Naive thymus-derived CD4-positive, alpha-beta T cell (primary cell): ENCODE measurements at regions not wholly inside any gene's neighbourhood (a gene's known extent, or its start where the extent isn't known, plus 50 kb on each side); places are given as distances from the start of the nearest gene placed in this dataset.

Experiments used
- ATAC-seq: fragments of 150-1000 bp; cut with Tn5 transposase; 2 replicates; pipeline ENCODE4 v1.10.0; 2021; ENCODE audit warnings: mild to moderate bottlenecking, moderate library complexity
- CTCF ChIA-PET: fragments of 350-600 bp; sonication (Branson Sonifier 250); formaldehyde crosslinking; loops from one replicate; lab custom pipeline; 2021; ENCODE audit warnings: antibody characterized with exemption; lab: Charles Lee
- POLR2A ChIA-PET: fragments of 350-600 bp; sonication (Branson Sonifier 250); formaldehyde crosslinking; loops from one replicate; lab custom pipeline; 2021; ENCODE audit warnings: antibody characterized with exemption, inconsistent platforms; lab: Charles Lee
- DNase-seq, 9 donors: peaks; one replicate each; pipeline versions ENCODE4 v3.0.0 to v3.0.0-alpha.2; 2020 to 2022; ENCODE audit warnings: mixed read lengths in 1 of 9
- H3K27ac ChIP-seq: one replicate; pipeline ENCODE4 v1.7.0; 2013; ENCODE audit warnings: mild to moderate bottlenecking, low read depth, low read length, moderate library complexity
- H3K27me3 ChIP-seq, 2 donors: one replicate each; pipeline ENCODE4 v1.7.0; 2013; ENCODE audit warnings: low read length in 2 of 2, mild to moderate bottlenecking in 2 of 2, moderate library complexity in 2 of 2; ENCODE audit not compliant: control insufficient read depth in 2 of 2, insufficient read depth in 2 of 2
- H3K36me3 ChIP-seq, 3 experiments: 1 replicate in 2 of 3; 2 replicates in 1 of 3; pipeline ENCODE4 v1.7.0; 2013; ENCODE audit warnings: low read length in 3 of 3, mild to moderate bottlenecking in 3 of 3, moderate library complexity in 1 of 3; ENCODE audit not compliant: insufficient read depth in 3 of 3, control insufficient read depth in 2 of 3
- H3K4me1 ChIP-seq, 2 donors: one replicate each; pipeline ENCODE4 v1.7.0; 2013; ENCODE audit warnings: low read length in 2 of 2, mild to moderate bottlenecking in 2 of 2, moderate library complexity in 1 of 2; ENCODE audit not compliant: control insufficient read depth in 2 of 2, insufficient read depth in 2 of 2
- H3K4me3 ChIP-seq: 2 replicates; pipeline ENCODE4 v1.7.0; 2013; ENCODE audit warnings: mild to moderate bottlenecking, low read length
- H3K9me3 ChIP-seq, 3 experiments: 1 replicate in 2 of 3; 2 replicates in 1 of 3; pipeline ENCODE4 v1.7.0; 2013; ENCODE audit warnings: low read length in 3 of 3; ENCODE audit not compliant: control insufficient read depth in 2 of 3
- H3K27ac Mint-ChIP-seq, 9 donors: one replicate each; pipeline ENCODE4 v1.8.0; 2020 to 2022; ENCODE audit warnings: mixed read lengths in 9 of 9, mild to moderate bottlenecking in 8 of 9, moderate library complexity in 5 of 9, inconsistent platforms in 2 of 9
- H3K27me3 Mint-ChIP-seq, 5 donors: one replicate each; pipeline ENCODE4 v1.8.0; 2021 to 2022; ENCODE audit warnings: mixed read lengths in 5 of 5, mild to moderate bottlenecking in 1 of 5
- H3K36me3 Mint-ChIP-seq, 5 donors: one replicate each; pipeline ENCODE4 v1.8.0; 2020 to 2022; ENCODE audit warnings: mixed read lengths in 5 of 5, mild to moderate bottlenecking in 3 of 5, inconsistent platforms in 1 of 5
- H3K4me1 Mint-ChIP-seq, 7 donors: one replicate each; pipeline ENCODE4 v1.8.0; 2020 to 2022; ENCODE audit warnings: mixed read lengths in 7 of 7, mild to moderate bottlenecking in 3 of 7, inconsistent platforms in 1 of 7
- H3K4me3 Mint-ChIP-seq, 10 donors: one replicate each; pipeline ENCODE4 v1.8.0; 2020 to 2022; ENCODE audit warnings: mild to moderate bottlenecking in 10 of 10, mixed read lengths in 10 of 10, moderate library complexity in 6 of 10, inconsistent platforms in 2 of 10
- H3K9me3 Mint-ChIP-seq, 11 donors: one replicate each; pipeline ENCODE4 v1.8.0; 2020 to 2022; ENCODE audit warnings: mixed read lengths in 11 of 11, mild to moderate bottlenecking in 4 of 11, inconsistent platforms in 1 of 11, moderate library complexity in 1 of 11
- intact Hi-C, 2 donors: fragments of 100-400 bp; cut with micrococcal nuclease; formaldehyde crosslinking; loops; one replicate each; pipeline ENCODE4 v1.15.1; 2023

DNA sequence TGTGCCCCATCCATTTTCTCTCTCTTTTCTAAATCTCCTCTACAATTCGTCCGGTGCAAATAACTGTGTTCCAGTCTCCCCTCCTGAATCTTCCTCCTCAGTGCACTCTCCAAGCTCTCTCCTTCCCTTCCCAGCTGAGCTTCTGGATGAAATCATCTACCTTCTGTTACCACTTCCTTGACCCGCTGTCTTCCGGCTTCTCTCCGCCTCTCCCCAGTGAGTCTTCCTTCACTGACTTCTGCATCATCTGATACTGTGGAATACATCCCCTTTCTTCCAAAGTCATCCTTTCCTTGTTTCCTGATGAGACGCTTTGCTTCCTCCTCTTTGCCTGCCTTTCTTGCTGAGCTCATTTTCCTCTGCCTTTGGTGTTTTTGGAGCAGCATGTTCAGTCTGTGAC, 96.9 kb downstream of the MAB21L3 start:
- ATAC-seq (no peak), DNase-seq (no peak)
- H3K27me3 Mint-ChIP-seq, result peaks cover 0 to 17% (median 0%) of the 10 kb centered on the region in 5 donors
- Histone ChIP-seq H3K4me1 (no peaks in the 10 kb centered on the region), H3K27ac (no peak overlapping the region), H3K9me3 (no peaks in the 10 kb centered on the region), H3K4me3 (no peak overlapping the region), H3K27me3 (no peaks in the 10 kb centered on the region), H3K36me3 (no peaks in the 10 kb centered on the region)
- POLR2A ChIA-PET, result no interaction called here
- intact Hi-C loops, result no loop called here
- CTCF ChIA-PET, result interaction anchor here (1.1 kb wide), 1 partner anchor 69 kb away, joined by 3 read pairs; no protein-coding TSS in a partner anchor
- H3K9me3 Mint-ChIP-seq, result peaks cover 0 to 8% (median 4%) of the 10 kb centered on the region in 11 donors
- H3K4me1 Mint-ChIP-seq, result peaks cover 0 to 4% (median 0%) of the 10 kb centered on the region in 7 donors
- H3K36me3 Mint-ChIP-seq, result peaks cover 0 to 5% (median 0%) of the 10 kb centered on the region in 5 donors
- no peak overlapping the region for H3K4me3 Mint-ChIP-seq
- H3K27ac Mint-ChIP-seq, result no peak overlapping the region

GRCh38 chr1:116211294-116211693, 100.1 kb downstream of the MAB21L3 start:
- Histone ChIP-seq H3K36me3 (no peaks in the 10 kb centered on the region), H3K4me3 (no peak overlapping the region), H3K4me1 (no peaks in the 10 kb centered on the region), H3K9me3 (no peaks in the 10 kb centered on the region), H3K27ac (no peak overlapping the region), H3K27me3 (no peaks in the 10 kb centered on the region)
- DNase-seq, result no peak
- Mint-ChIP-seq H3K4me3 (no peak overlapping the region), H3K9me3 (peaks cover 0 to 6% (median 0%) of the 10 kb centered on the region in 11 donors), H3K27ac (no peak overlapping the region), H3K27me3 (no peaks in the 10 kb centered on the region), H3K36me3 (peaks cover 0 to 5% (median 0%) of the 10 kb centered on the region in 5 donors), H3K4me1 (peaks cover 0 to 4% (median 0%) of the 10 kb centered on the region in 7 donors)
- intact Hi-C loops, result no loop called here
- POLR2A ChIA-PET, result no interaction called here
- CTCF ChIA-PET, result interaction anchor here (0.8 kb wide), 1 partner anchor 60 kb away, joined by 5 read pairs; no protein-coding TSS in a partner anchor
- no peak for ATAC-seq

- ChIA-PET CTCF (interaction anchor here (1.7 kb wide), 1 partner anchor 266 kb away, joined by 5 read pairs; no protein-coding TSS in a partner anchor), POLR2A (interaction anchor here (1.0 kb wide), 1 partner anchor 24 kb away, joined by 3 read pairs; no protein-coding TSS in a partner anchor)
- H3K4me3 ChIP-seq, result no peak overlapping the region
- DNase-seq (no peak), ATAC-seq (no peak)
- peak overlapping the region in 2 of 9 donors; percentile 29 to 30 for H3K27ac Mint-ChIP-seq
- intact Hi-C loops, result no loop called here
- no peaks in the 10 kb centered on the region for H3K36me3 ChIP-seq
- H3K9me3 Mint-ChIP-seq, result peaks cover 0 to 3% (median 0%) of the 10 kb centered on the region in 11 donors
- no peaks in the 10 kb centered on the region for H3K4me1 ChIP-seq
- no peaks in the 10 kb centered on the region for H3K36me3 Mint-ChIP-seq
- no peaks in the 10 kb centered on the region for H3K9me3 ChIP-seq
- no peak overlapping the region for H3K4me3 Mint-ChIP-seq
- no peak overlapping the region for H3K27ac ChIP-seq
- peaks cover 0 to 6% (median 0%) of the 10 kb centered on the region in 7 donors for H3K4me1 Mint-ChIP-seq
- no peaks in the 10 kb centered on the region for H3K27me3 ChIP-seq
- peaks cover 0 to 21% (median 0%) of the 10 kb centered on the region in 5 donors for H3K27me3 Mint-ChIP-seq
Observed at GRCh38 chr1:116218922-116219321, 107.7 kb downstream of the MAB21L3 start.

DNA sequence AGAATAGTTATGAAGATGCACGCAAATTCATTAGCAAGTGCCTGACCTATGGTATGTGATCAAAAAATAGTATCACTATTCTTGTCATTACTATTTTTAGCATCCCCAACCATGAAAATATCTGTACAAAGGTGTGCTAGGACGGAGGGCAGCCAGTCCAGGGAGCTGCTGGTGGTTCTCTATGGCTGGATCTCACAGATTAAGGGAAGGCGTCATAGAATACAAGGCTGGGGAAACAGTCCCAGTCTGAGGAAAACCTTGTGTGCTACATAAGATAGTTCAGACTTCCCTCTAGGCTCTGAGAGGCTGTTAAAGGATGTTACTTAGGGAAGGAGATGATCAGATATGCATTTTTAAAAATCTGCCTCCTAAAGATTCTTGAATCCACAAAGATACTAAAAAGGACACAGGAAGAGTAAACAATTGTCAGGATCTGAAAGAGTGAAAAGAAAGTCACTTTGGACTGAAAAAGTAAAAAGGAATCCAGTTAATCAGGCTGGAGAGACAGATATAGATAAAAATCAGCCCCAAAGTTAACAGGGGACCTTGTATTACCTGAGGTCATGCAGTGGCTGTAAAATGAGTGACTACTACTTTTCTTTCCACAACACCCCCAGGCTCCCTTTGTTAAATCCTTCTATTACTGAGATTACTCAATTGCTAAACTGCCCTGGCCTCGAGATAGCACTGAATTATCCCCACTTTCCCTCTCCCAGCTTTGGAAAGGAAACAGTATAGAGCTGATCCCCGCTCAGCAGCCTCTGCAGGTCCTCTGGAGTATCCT, 108.6 kb downstream of the MAB21L3 start:
- POLR2A ChIA-PET, result interaction anchor here (1.0 kb wide), 1 partner anchor 24 kb away, joined by 3 read pairs; no protein-coding TSS in a partner anchor

DNA sequence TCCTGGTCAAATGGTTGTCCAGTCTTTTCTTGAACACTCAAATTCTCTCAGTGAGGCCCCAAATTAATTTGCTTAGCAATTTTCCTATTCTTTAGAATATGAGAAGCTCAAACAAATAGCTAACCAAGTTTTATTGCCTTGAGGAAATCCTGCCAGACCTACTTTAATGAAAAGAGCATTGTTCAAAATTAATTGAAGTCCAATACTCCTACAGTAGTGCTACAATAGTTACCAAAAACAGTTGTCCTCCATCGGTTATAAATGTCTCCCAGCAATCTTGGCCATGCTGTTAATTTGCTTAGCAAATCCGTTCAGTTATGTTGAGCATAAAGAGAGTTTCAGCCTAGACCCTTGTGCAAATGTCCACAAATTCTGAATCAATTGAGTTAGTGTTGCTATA, 112.9 kb downstream of the MAB21L3 start:
- Histone ChIP-seq H3K27ac (no peak overlapping the region), H3K9me3 (no peaks in the 10 kb centered on the region), H3K36me3 (no peaks in the 10 kb centered on the region), H3K27me3 (no peaks in the 10 kb centered on the region), H3K4me3 (no peak overlapping the region), H3K4me1 (no peaks in the 10 kb centered on the region)
- H3K27me3 Mint-ChIP-seq, result peaks cover 0 to 28% (median 0%) of the 10 kb centered on the region in 5 donors
- no peaks in the 10 kb centered on the region for H3K36me3 Mint-ChIP-seq
- DNase-seq, result no peak
- no peak overlapping the region for H3K27ac Mint-ChIP-seq
- peaks cover 0 to 3% (median 0%) of the 10 kb centered on the region in 7 donors for H3K4me1 Mint-ChIP-seq
- ATAC-seq, result no peak
- CTCF ChIA-PET, result interaction anchor here (0.6 to 14.0 kb wide), 4 partner anchors 8 to 261 kb away, joined by 3 to 164 read pairs (median 4); no protein-coding TSS in a partner anchor
- POLR2A ChIA-PET, result interaction anchor here (0.7 kb wide), 2 partner anchors 12 to 38 kb away, joined by 5 read pairs; no protein-coding TSS in a partner anchor
- no peak overlapping the region for H3K4me3 Mint-ChIP-seq
- intact Hi-C loops, result no loop called here
- H3K9me3 Mint-ChIP-seq, result no peaks in the 10 kb centered on the region

More for the DNA sequence above, 108.6 kb downstream of the MAB21L3 start:
- no peak overlapping the region for H3K4me3 ChIP-seq
- CTCF ChIA-PET, result no interaction called here
- H3K27ac ChIP-seq, result no peak overlapping the region
- H3K36me3 ChIP-seq, result no peaks in the 10 kb centered on the region
- no peaks in the 10 kb centered on the region for H3K27me3 ChIP-seq
- H3K27ac Mint-ChIP-seq, result peak overlapping the region in 4 of 9 donors; percentile 6 to 47 (median 36)
- DNase-seq, result no peak
- H3K36me3 Mint-ChIP-seq, result no peaks in the 10 kb centered on the region
- intact Hi-C loops, result no loop called here
- H3K4me1 Mint-ChIP-seq, result peaks cover 0 to 6% (median 0%) of the 10 kb centered on the region in 7 donors
- peaks cover 0 to 23% (median 0%) of the 10 kb centered on the region in 5 donors for H3K27me3 Mint-ChIP-seq
- no peaks in the 10 kb centered on the region for H3K9me3 ChIP-seq
- H3K9me3 Mint-ChIP-seq, result peaks cover 0 to 3% (median 0%) of the 10 kb centered on the region in 11 donors
- H3K4me1 ChIP-seq, result no peaks in the 10 kb centered on the region
- no peak for ATAC-seq
- H3K4me3 Mint-ChIP-seq, result no peak overlapping the region

GRCh38 chr1:116224561-116224960, 113.4 kb downstream of the MAB21L3 start:
- H3K27me3 Mint-ChIP-seq, result peaks cover 0 to 27% (median 0%) of the 10 kb centered on the region in 5 donors

More at GRCh38 chr1:116224561-116224960, 113.4 kb downstream of the MAB21L3 start:
- Mint-ChIP-seq H3K36me3 (no peaks in the 10 kb centered on the region), H3K27ac (no peak overlapping the region), H3K4me3 (no peak overlapping the region), H3K9me3 (no peaks in the 10 kb centered on the region), H3K4me1 (peaks cover 0 to 3% (median 0%) of the 10 kb centered on the region in 7 donors)
- no peak overlapping the region for H3K27ac ChIP-seq
- H3K4me3 ChIP-seq, result no peak overlapping the region
- H3K9me3 ChIP-seq, result no peaks in the 10 kb centered on the region
- CTCF ChIA-PET, result interaction anchor here (0.6 to 14.0 kb wide), 3 partner anchors 9 to 260 kb away, joined by 3 to 164 read pairs (median 3); no protein-coding TSS in a partner anchor
- H3K36me3 ChIP-seq, result no peaks in the 10 kb centered on the region
- H3K4me1 ChIP-seq, result no peaks in the 10 kb centered on the region
- POLR2A ChIA-PET, result interaction anchor here (0.6 kb wide), 1 partner anchor 83 kb away, joined by 5 read pairs; no protein-coding TSS in a partner anchor
- H3K27me3 ChIP-seq, result no peaks in the 10 kb centered on the region
- intact Hi-C loops, result no loop called here
- ATAC-seq (no peak), DNase-seq (no peak)
